ENCODE measurements at regions not wholly inside any gene's neighbourhood (a gene's known extent, or its start where the extent isn't known, plus 50 kb on each side); places are given as distances from the start of the nearest gene placed in this dataset.

GRCh38 chr15:93205413-93205812, 116.4 kb upstream of the RGMA start:
- no peak for DNase-seq (ENCODE audit: low read depth in 3 of 3)

GRCh38 chr15:93203036-93203435, 114.0 kb upstream of the RGMA start:
- DNase-seq (ENCODE audit: low read depth in 3 of 3): no peak

GRCh38 chr15:93202405-93202804, 113.4 kb upstream of the RGMA start:
- DNase-seq (ENCODE audit: low read depth in 3 of 3): no peak

GRCh38 chr15:93201940-93202339, 112.9 kb upstream of the RGMA start:
- no peak for DNase-seq (ENCODE audit: low read depth in 3 of 3)

GRCh38 chr15:93200837-93201226, 111.8 kb upstream of the RGMA start:
- DNase-seq (ENCODE audit: low read depth in 3 of 3): no peak

GRCh38 chr15:93200081-93200836, 111.2 kb upstream of the RGMA start:
- no peak for DNase-seq (ENCODE audit: low read depth in 3 of 3)

GRCh38 chr15:93196135-93196670, 107.2 kb upstream of the RGMA start:
- no peak for DNase-seq (ENCODE audit: low read depth in 3 of 3)

- DNase-seq (ENCODE audit: low read depth in 3 of 3): no peak
These were observed 106.1 kb upstream of the RGMA start for GRCh38 chr15:93195109-93195508.

GRCh38 chr15:93190238-93190637, 101.2 kb upstream of the RGMA start:
- no peak for DNase-seq (ENCODE audit: low read depth in 3 of 3)

- DNase-seq (ENCODE audit: low read depth in 3 of 3): no peak
These were observed 100.5 kb upstream of the RGMA start for GRCh38 chr15:93189561-93189960.

GRCh38 chr15:93188236-93188635, 99.2 kb upstream of the RGMA start:
- no peak for DNase-seq (ENCODE audit: low read depth in 3 of 3)

GRCh38 chr15:93185796-93186195, 96.8 kb upstream of the RGMA start:
- DNase-seq (ENCODE audit: low read depth in 3 of 3): no peak

- DNase-seq (ENCODE audit: low read depth in 3 of 3): no peak
These were observed 93.7 kb upstream of the RGMA start for GRCh38 chr15:93182703-93183205.

- no peak for DNase-seq (ENCODE audit: low read depth in 3 of 3)
These were observed 91.6 kb upstream of the RGMA start for GRCh38 chr15:93180656-93181055.

- no peak for DNase-seq (ENCODE audit: low read depth in 3 of 3)
These were observed 91.1 kb upstream of the RGMA start for GRCh38 chr15:93180128-93180527.

- DNase-seq (ENCODE audit: low read depth in 3 of 3): no peak
These were observed 90.7 kb upstream of the RGMA start for GRCh38 chr15:93179700-93180102.

- no peak for DNase-seq (ENCODE audit: low read depth in 3 of 3)
These were observed 90.1 kb upstream of the RGMA start for GRCh38 chr15:93179072-93179471.

GRCh38 chr15:93178371-93178770, 89.4 kb upstream of the RGMA start:
- no peak for DNase-seq (ENCODE audit: low read depth in 3 of 3)

- DNase-seq (ENCODE audit: low read depth in 3 of 3): no peak
These were observed 87.1 kb upstream of the RGMA start for GRCh38 chr15:93176065-93176464.

- no peak for DNase-seq (ENCODE audit: low read depth in 3 of 3)
These were observed 85.8 kb upstream of the RGMA start for GRCh38 chr15:93174836-93175235.

- no peak for DNase-seq (ENCODE audit: low read depth in 3 of 3)
These were observed 84.4 kb upstream of the RGMA start for GRCh38 chr15:93173369-93173768.

- no peak for DNase-seq (ENCODE audit: low read depth in 3 of 3)
These were observed 82.5 kb upstream of the RGMA start for GRCh38 chr15:93171476-93171875.

- no peak for DNase-seq (ENCODE audit: low read depth in 3 of 3)
These were observed 81.3 kb upstream of the RGMA start for GRCh38 chr15:93170329-93170728.

- DNase-seq (ENCODE audit: low read depth in 3 of 3): no peak
These were observed 79.9 kb upstream of the RGMA start for GRCh38 chr15:93168910-93169309.

Data from stimulated activated CD4-positive, alpha-beta T cell treated with anti-CD3 and anti-CD28 coated beads, TNF-alpha, amount 100 ng/mL, for 48 hours (primary cell).